H9 (cell line): ENCODE measurements at regions not wholly inside any gene's neighbourhood (a gene's known extent, or its start where the extent isn't known, plus 50 kb on each side); places are given as distances from the start of the nearest gene placed in this dataset.

Experiments used
- DNase-seq: peaks from one replicate; pipeline ENCODE4 v3.0.0-alpha.2; 2017
- H2AFZ ChIP-seq: one replicate; pipeline ENCODE4 v1.6.1; 2013; ENCODE audit warnings: mild to moderate bottlenecking, low read length, control low read depth, moderate library complexity
- H2AK5ac ChIP-seq: 2 replicates; pipeline ENCODE4 v1.6.1; 2013; ENCODE audit warnings: low read length, control low read depth, mixed read lengths; ENCODE audit not compliant: insufficient read length
- H2BK120ac ChIP-seq: one replicate; pipeline ENCODE4 v1.6.1; 2013; ENCODE audit warnings: low read depth, mild to moderate bottlenecking, low read length, control low read depth, inconsistent platforms; ENCODE audit not compliant: poor library complexity, severe bottlenecking
- H2BK12ac ChIP-seq: 2 replicates; pipeline ENCODE4 v1.6.1; 2013; ENCODE audit warnings: low read length, control low read depth, mixed read lengths, low read depth; ENCODE audit not compliant: insufficient read length
- H2BK15ac ChIP-seq: 2 replicates; pipeline ENCODE4 v1.6.1; 2013; ENCODE audit warnings: low read depth, low read length, control low read depth
- H2BK20ac ChIP-seq: one replicate; pipeline ENCODE4 v1.6.1; 2013; ENCODE audit warnings: low read depth, mild to moderate bottlenecking, low read length, control low read depth, inconsistent platforms; ENCODE audit not compliant: poor library complexity, severe bottlenecking
- H2BK5ac ChIP-seq: 2 replicates; pipeline ENCODE4 v1.6.1; 2013; ENCODE audit warnings: low read length, control low read depth, mixed read lengths; ENCODE audit not compliant: insufficient read length
- H3K14ac ChIP-seq: 2 replicates; pipeline ENCODE4 v1.6.1; 2013; ENCODE audit warnings: low read length, control low read depth; ENCODE audit not compliant: insufficient read depth
- H3K18ac ChIP-seq: 2 replicates; pipeline ENCODE4 v1.6.1; 2013; ENCODE audit warnings: low read depth, mild to moderate bottlenecking, mixed read lengths, low read length, control low read depth; ENCODE audit not compliant: insufficient read length
- H3K23ac ChIP-seq: 2 replicates; pipeline ENCODE4 v1.6.1; 2013; ENCODE audit warnings: low read length, control low read depth, mixed read lengths, low read depth; ENCODE audit not compliant: insufficient read length
- H3K23me2 ChIP-seq: 2 replicates; pipeline ENCODE4 v1.6.1; 2013; ENCODE audit warnings: low read depth, mild to moderate bottlenecking, mixed read lengths, low read length, control low read depth; ENCODE audit not compliant: insufficient read length, poor library complexity, severe bottlenecking
- H3K27ac ChIP-seq: 2 replicates; pipeline ENCODE4 v1.5.1; 2013; ENCODE audit warnings: low read length, control low read depth, mixed read lengths, low read depth; ENCODE audit not compliant: insufficient read length
- H3K27me3 ChIP-seq: 2 replicates; pipeline ENCODE4 v1.6.1; 2013; ENCODE audit warnings: low read length, control low read depth, inconsistent platforms; ENCODE audit not compliant: insufficient read depth
- H3K4ac ChIP-seq: 2 replicates; pipeline ENCODE4 v1.6.1; 2013; ENCODE audit warnings: low read depth, mild to moderate bottlenecking, control low read depth, inconsistent platforms, low read length, moderate library complexity
- H3K4me1 ChIP-seq: 2 replicates; pipeline ENCODE4 v1.6.1; 2013; ENCODE audit warnings: low read length, control low read depth, inconsistent platforms; ENCODE audit not compliant: insufficient read depth
- H3K4me2 ChIP-seq: 2 replicates; pipeline ENCODE4 v1.6.1; 2013; ENCODE audit warnings: low read length, control low read depth, mixed read lengths; ENCODE audit not compliant: insufficient read length, insufficient read depth
- H3K56ac ChIP-seq: 2 replicates; pipeline ENCODE4 v1.6.1; 2013; ENCODE audit warnings: low read depth, mild to moderate bottlenecking, mixed read lengths, low read length, control low read depth; ENCODE audit not compliant: insufficient read length
- H3K79me1 ChIP-seq: 2 replicates; pipeline ENCODE4 v1.6.1; 2013; ENCODE audit warnings: low read depth, mild to moderate bottlenecking, moderate library complexity, low read length, control low read depth, inconsistent platforms; ENCODE audit not compliant: insufficient read depth, poor library complexity, severe bottlenecking
- H3K79me2 ChIP-seq: 2 replicates; pipeline ENCODE4 v1.6.1; 2013; ENCODE audit warnings: low read length, control low read depth, inconsistent platforms; ENCODE audit not compliant: insufficient read depth
- H3K9ac ChIP-seq: 2 replicates; pipeline ENCODE4 v1.6.1; 2013; ENCODE audit warnings: low read length, control low read depth, mixed read lengths; ENCODE audit not compliant: insufficient read length; ENCODE audit errors: extremely low read depth
- H3K9me3 ChIP-seq: one replicate; pipeline ENCODE4 v1.6.1; 2013; ENCODE audit warnings: low read depth, low read length, inconsistent platforms; ENCODE audit not compliant: control insufficient read depth
- H3T11ph ChIP-seq: one replicate; pipeline ENCODE4 v1.6.1; 2013; ENCODE audit warnings: mild to moderate bottlenecking, low read length, control low read depth, inconsistent platforms
- H4K20me1 ChIP-seq: one replicate; pipeline ENCODE4 v1.6.1; 2013; ENCODE audit not compliant: control insufficient read depth, insufficient read length, insufficient read depth
- H4K5ac ChIP-seq: 2 replicates; pipeline ENCODE4 v1.6.1; 2013; ENCODE audit warnings: low read depth, mild to moderate bottlenecking, mixed read lengths, low read length, control low read depth; ENCODE audit not compliant: insufficient read length
- H4K8ac ChIP-seq: replicated peaks from 2 replicates; pipeline ENCODE4 v1.6.1; 2013; ENCODE audit warnings: low read length, control low read depth, mixed read lengths, low read depth; ENCODE audit not compliant: insufficient read length
- H4K91ac ChIP-seq: 2 replicates; pipeline ENCODE4 v1.6.1; 2013; ENCODE audit warnings: low read depth, mild to moderate bottlenecking, moderate library complexity, mixed read lengths, low read length, control low read depth; ENCODE audit not compliant: insufficient read length
- H3K27ac Mint-ChIP-seq, 3 experiments: 2 replicates in 2 of 3; 3 replicates in 1 of 3; pipeline ENCODE4 v1.8.0; 2020 to 2021; ENCODE audit warnings: mixed read lengths in 3 of 3, mild to moderate bottlenecking in 1 of 3, moderate library complexity in 1 of 3
- H3K27me3 Mint-ChIP-seq: 2 replicates; pipeline ENCODE4 v1.8.0; 2021; ENCODE audit warnings: low read depth, mild to moderate bottlenecking, moderate library complexity, mixed read lengths
- H3K36me3 Mint-ChIP-seq, 3 experiments: 2 replicates in 2 of 3; 3 replicates in 1 of 3; pipeline ENCODE4 v1.8.0; 2020 to 2021; ENCODE audit warnings: low read depth in 3 of 3, mixed read lengths in 3 of 3; ENCODE audit not compliant: insufficient read depth in 1 of 3
- H3K4me1 Mint-ChIP-seq, 2 experiments: 2 replicates each; pipeline ENCODE4 v1.8.0; 2020; ENCODE audit warnings: mixed read lengths in 2 of 2
- H3K4me3 Mint-ChIP-seq, 2 experiments: 2 replicates in 1 of 2; 3 replicates in 1 of 2; pipeline ENCODE4 v1.8.0; 2020 to 2021; ENCODE audit warnings: mild to moderate bottlenecking in 2 of 2, mixed read lengths in 2 of 2, moderate library complexity in 1 of 2
- H3K9me3 Mint-ChIP-seq, 2 experiments: 2 replicates in 1 of 2; 3 replicates in 1 of 2; pipeline ENCODE4 v1.8.0; 2020; ENCODE audit warnings: mild to moderate bottlenecking in 2 of 2, mixed read lengths in 2 of 2, moderate library complexity in 1 of 2
- CTCF ChIP-seq: fragments of 200-600 bp; sonication (generic); conservative IDR thresholded peaks from 3 replicates; pipeline ENCODE4 v1.8.0; 2021; ENCODE audit warnings: antibody characterized with exemption, mild to moderate bottlenecking
- WGBS: extraction: QIAGEN DNeasy Blood & Tissue Kit; methylation state at CpG from one replicate; pipeline ENCODE4 v1.1.7; 2013; ENCODE audit warnings: missing lambda C conversion rate, low lambda C conversion rate, mixed read lengths; ENCODE audit not compliant: insufficient read length; ENCODE audit errors: extremely low coverage; 5-methylcytosine and 5-hydroxymethylcytosine counted together

- Histone ChIP-seq H3K79me2 (no peaks in the 10 kb centered on the region), H2AFZ (no peak overlapping the region), H3K4me2 (no peak overlapping the region), H3K18ac (no peak overlapping the region), H4K8ac (no peak overlapping the region), H3K4ac (no peak overlapping the region), H2AK5ac (no peak overlapping the region), H4K5ac (no peak overlapping the region), H4K20me1 (no peaks in the 10 kb centered on the region), H3K14ac (no peak overlapping the region), H3K23ac (no peak overlapping the region), H2BK120ac (no peak overlapping the region), H3T11ph (no peak overlapping the region), H4K91ac (no peak overlapping the region), H2BK15ac (no peak overlapping the region), H2BK5ac (no peak overlapping the region), H3K4me1 (no peaks in the 10 kb centered on the region), H3K79me1 (no peaks in the 10 kb centered on the region), H3K9ac (no peak overlapping the region), H3K27me3 (no peaks in the 10 kb centered on the region), H2BK12ac (no peak overlapping the region), H3K23me2 (no peaks in the 10 kb centered on the region), H3K56ac (no peak overlapping the region), H3K27ac (no peak overlapping the region), H2BK20ac (no peak overlapping the region), H3K9me3 (no peaks in the 10 kb centered on the region)
- Mint-ChIP-seq H3K4me1 (peaks cover under 1 to 1% of the 10 kb centered on the region in 2 experiments; a peak in 3 of 4 replicates), H3K27me3 (peaks cover 65% of the 10 kb centered on the region), H3K36me3 (no peaks in the 10 kb centered on the region; a peak in 1 of 7 replicates), H3K4me3 (no peak overlapping the region), H3K27ac (no peak overlapping the region), H3K9me3 (peaks cover 0 to 4% of the 10 kb centered on the region in 2 experiments; a peak in 2 of 5 replicates)
- no peak for DNase-seq
- no peak for TF ChIP-seq CTCF
- WGBS: no CpG with 5 or more reads among the region's 7 CpGs
These were observed 149.8 kb upstream of the IRX3 start for GRCh38 chr16:54436346-54436745.
